Loucy (cell line): ENCODE measurements at regions not wholly inside any gene's neighbourhood (a gene's known extent, or its start where the extent isn't known, plus 50 kb on each side); places are given as distances from the start of the nearest gene placed in this dataset.

Experiments
- EZH2phosphoT487 ChIP-seq: fragments of 200-600 bp; IDR thresholded peaks from 2 replicates; pipeline ENCODE4 v1.6.1; 2018; ENCODE audit warnings: antibody characterized with exemption, mild to moderate bottlenecking, moderate library complexity, borderline replicate concordance
- TF ChIP-seq, protein P1 (sequence below): fragments of 200-600 bp; sonication (generic); conservative IDR thresholded peaks from 2 replicates; pipeline ENCODE4 v1.5.1; 2014; ENCODE audit warnings: mild to moderate bottlenecking, antibody characterized with exemption, low read length

DNA sequence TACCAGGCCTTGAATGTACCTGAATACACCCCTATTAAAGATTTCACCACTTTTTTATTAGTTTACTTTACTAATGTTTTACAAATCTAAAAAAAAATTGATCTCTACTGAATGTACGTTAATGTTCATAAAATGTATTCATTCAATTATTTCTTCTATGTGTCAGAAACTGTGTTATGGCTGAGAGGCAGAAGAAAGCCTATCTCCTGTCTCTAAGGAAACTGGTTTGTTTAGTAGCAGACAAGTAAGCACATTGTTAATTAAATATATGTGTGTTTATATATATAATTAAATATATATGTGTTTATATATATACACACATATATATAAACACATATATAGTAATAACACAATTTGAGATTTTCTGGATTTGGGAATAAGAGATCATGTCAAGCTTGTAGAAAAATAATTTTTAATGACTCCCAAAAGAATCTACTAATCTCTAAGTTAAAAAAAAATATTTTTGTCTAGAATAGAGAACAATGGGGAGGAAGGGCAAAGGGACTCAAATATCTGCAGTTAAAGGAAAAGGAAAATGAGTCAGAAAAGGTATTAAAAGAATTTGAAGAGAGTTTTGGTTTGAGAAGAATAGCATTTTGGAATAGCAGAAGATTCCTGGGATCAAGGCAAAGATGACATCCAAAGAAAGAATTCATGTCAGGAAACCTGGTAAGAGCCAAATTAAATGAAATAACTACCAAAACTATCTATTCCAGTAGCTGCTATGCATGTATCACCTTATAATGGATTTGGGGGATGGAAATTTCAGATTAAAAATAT, 92.1 kb downstream of the CH25H start:
- TF ChIP-seq, protein P1, sequence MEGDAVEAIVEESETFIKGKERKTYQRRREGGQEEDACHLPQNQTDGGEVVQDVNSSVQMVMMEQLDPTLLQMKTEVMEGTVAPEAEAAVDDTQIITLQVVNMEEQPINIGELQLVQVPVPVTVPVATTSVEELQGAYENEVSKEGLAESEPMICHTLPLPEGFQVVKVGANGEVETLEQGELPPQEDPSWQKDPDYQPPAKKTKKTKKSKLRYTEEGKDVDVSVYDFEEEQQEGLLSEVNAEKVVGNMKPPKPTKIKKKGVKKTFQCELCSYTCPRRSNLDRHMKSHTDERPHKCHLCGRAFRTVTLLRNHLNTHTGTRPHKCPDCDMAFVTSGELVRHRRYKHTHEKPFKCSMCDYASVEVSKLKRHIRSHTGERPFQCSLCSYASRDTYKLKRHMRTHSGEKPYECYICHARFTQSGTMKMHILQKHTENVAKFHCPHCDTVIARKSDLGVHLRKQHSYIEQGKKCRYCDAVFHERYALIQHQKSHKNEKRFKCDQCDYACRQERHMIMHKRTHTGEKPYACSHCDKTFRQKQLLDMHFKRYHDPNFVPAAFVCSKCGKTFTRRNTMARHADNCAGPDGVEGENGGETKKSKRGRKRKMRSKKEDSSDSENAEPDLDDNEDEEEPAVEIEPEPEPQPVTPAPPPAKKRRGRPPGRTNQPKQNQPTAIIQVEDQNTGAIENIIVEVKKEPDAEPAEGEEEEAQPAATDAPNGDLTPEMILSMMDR = no peak
- TF ChIP-seq EZH2phosphoT487 = no peak
